HG03565 (cell line): ENCODE measurements at regions not wholly inside any gene's neighbourhood (a gene's known extent, or its start where the extent isn't known, plus 50 kb on each side); places are given as distances from the start of the nearest gene placed in this dataset.

Source experiments
- ATAC-seq: cut with Tn5 transposase; IDR thresholded peaks from one replicate; pipeline ENCODE4 v1.9.1; 2021; ENCODE audit warnings: mild to moderate bottlenecking, moderate library complexity; ENCODE audit not compliant: unreplicated experiment

DNA sequence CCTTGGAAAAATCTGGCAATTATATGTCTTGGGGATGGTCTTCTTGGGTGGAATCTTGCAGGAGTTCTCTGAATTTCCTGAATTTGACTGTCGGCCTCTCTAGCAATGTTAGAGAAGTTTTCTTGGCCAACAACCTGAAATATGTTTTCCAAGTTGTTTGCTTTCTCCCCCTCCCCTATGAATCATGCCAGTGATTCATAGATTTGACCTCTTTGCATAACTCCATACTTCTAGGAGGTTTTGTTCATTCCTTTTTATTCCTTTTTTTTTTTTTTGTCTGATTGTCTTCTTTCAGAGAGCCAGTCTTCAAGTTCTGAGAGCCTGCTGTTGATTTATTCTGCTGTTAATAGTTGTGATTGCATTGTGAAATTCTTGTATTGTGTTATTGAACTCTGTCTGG is 56.7 kb upstream of the SLC44A1 start:
- ATAC-seq: no peak

DNA sequence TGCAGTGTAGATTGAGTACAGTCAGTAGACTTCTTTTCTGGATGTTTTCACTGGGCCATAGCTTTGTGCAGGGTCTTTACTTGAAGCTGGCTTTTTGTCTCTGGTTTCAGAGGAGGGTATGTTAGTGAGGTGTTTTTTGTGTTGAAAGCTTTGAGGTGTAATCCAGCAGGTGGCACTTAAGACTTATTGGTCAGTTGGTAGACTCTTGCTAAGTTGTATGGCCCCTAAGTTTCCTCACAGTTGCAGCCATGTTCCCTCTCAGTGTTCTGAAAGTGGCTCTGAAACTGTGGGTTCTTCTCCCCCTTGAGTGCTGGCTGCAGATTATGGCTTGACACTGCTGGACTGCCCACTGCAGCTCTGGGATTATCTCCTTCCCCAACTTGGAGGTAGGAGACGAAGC is 55.7 kb upstream of the SLC44A1 start:
- ATAC-seq: no peak

GRCh38 chr9:105191508-105192121 is 52.8 kb upstream of the SLC44A1 start:
- ATAC-seq: peak; percentile 95

GRCh38 chr9:105193560-105193959 is 50.9 kb upstream of the SLC44A1 start:
- ATAC-seq: no peak

DNA sequence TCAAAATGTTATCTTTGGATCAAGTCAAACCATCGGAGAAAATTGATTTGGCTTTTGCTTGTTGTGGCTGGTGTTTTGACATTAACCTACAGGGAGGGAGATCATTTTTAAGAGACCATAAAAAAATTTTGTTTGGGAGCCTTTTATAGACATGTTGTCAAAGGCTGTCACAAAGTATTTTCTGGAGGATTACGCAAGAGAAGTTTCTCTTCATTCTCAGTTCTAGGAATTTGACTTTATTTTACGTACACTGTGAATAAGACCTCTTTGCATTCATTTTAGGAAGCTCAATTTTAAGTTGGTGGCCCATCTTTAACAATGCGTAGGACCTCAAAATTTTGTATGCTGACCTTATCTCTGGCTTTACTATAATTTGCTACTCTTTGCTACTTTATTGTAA is 50.2 kb upstream of the SLC44A1 start:
- ATAC-seq: no peak
